ENCODE measurements at regions not wholly inside any gene's neighbourhood (a gene's known extent, or its start where the extent isn't known, plus 50 kb on each side); places are given as distances from the start of the nearest gene placed in this dataset.

DNA sequence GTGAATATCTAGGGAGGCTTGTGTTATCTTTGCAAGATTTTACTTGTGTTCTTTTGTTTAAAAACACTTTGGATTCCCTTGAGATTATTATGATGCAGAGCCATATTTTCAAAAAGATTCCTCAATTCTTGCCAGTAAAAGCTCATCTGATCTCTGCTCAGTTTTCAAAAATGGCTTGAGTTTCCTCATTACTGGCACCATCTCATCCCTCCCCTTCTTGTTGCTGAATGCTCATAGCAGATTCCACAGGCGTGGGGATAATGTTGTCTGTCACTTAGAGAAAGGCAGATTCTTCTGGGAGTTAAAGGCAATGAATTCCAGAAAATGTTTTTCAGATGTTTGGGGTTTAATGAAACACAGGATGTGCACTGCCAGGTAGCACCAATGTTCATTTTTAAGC, 170.4 kb upstream of the TANK start:
- DNase-seq (ENCODE audit: low spot score) (no peak), ATAC-seq (no peak)
- H4K20me1 ChIP-seq (replicated peaks; ENCODE audit: insufficient read depth) = no peaks in the 10 kb centered on the region
- Mint-ChIP-seq H3K9me3 (peaks cover 6% of the 10 kb centered on the region; the same call in 2 of the 3 replicates), H3K4me1 (peaks cover 8% of the 10 kb centered on the region), H3K36me3 (ENCODE audit: low read depth) (peaks cover 4% of the 10 kb centered on the region; the same call in 2 of the 3 replicates), H3K4me3 (no peak overlapping the region), H3K27ac (no peak overlapping the region; the same call in 1 of the 2 replicates), H3K27me3 (ENCODE audit: insufficient read depth, low read depth, poor library complexity) (peaks cover 3% of the 10 kb centered on the region)
- no peaks in the 10 kb centered on the region for H3K79me2 ChIP-seq (replicated peaks; ENCODE audit: insufficient read depth)
- no peak overlapping the region for H3K4me2 ChIP-seq
- no peaks in the 10 kb centered on the region for H3F3A ChIP-seq (replicated peaks; ENCODE audit: low read depth)
- TF ChIP-seq, protein P1, sequence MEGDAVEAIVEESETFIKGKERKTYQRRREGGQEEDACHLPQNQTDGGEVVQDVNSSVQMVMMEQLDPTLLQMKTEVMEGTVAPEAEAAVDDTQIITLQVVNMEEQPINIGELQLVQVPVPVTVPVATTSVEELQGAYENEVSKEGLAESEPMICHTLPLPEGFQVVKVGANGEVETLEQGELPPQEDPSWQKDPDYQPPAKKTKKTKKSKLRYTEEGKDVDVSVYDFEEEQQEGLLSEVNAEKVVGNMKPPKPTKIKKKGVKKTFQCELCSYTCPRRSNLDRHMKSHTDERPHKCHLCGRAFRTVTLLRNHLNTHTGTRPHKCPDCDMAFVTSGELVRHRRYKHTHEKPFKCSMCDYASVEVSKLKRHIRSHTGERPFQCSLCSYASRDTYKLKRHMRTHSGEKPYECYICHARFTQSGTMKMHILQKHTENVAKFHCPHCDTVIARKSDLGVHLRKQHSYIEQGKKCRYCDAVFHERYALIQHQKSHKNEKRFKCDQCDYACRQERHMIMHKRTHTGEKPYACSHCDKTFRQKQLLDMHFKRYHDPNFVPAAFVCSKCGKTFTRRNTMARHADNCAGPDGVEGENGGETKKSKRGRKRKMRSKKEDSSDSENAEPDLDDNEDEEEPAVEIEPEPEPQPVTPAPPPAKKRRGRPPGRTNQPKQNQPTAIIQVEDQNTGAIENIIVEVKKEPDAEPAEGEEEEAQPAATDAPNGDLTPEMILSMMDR (conservative IDR thresholded peaks at IDR 0.05; ENCODE audit: low read depth in 2 of 2) = no peak
- TF ChIP-seq CREB1 (CRISPR knock-in tag; IDR thresholded peaks at IDR 0.05; ENCODE audit: low read depth) (no peak), JUNB (IDR thresholded peaks at IDR 0.05; ENCODE audit: unreplicated experiment) (no peak), POLR2AphosphoS5 (IDR thresholded peaks at IDR 0.05; ENCODE audit: low read depth) (no peak), REST (IDR thresholded peaks at IDR 0.05; ENCODE audit: unreplicated experiment) (no peak), NANOG (IDR thresholded peaks at IDR 0.05; ENCODE audit: borderline replicate concordance) (no peak), ZNF114 (CRISPR knock-in tag; IDR thresholded peaks at IDR 0.05) (no peak), EZH2 (IDR thresholded peaks at IDR 0.05; ENCODE audit: low read depth, unreplicated experiment) (no peak), ZNF331 (CRISPR knock-in tag; IDR thresholded peaks at IDR 0.05; ENCODE audit: low read depth) (no peak), EZH2phosphoT487 (IDR thresholded peaks at IDR 0.05; ENCODE audit: unreplicated experiment) (no peak), STAT1 (IDR thresholded peaks at IDR 0.05; ENCODE audit: unreplicated experiment) (no peak)
- TF ChIP-seq, protein P2, sequence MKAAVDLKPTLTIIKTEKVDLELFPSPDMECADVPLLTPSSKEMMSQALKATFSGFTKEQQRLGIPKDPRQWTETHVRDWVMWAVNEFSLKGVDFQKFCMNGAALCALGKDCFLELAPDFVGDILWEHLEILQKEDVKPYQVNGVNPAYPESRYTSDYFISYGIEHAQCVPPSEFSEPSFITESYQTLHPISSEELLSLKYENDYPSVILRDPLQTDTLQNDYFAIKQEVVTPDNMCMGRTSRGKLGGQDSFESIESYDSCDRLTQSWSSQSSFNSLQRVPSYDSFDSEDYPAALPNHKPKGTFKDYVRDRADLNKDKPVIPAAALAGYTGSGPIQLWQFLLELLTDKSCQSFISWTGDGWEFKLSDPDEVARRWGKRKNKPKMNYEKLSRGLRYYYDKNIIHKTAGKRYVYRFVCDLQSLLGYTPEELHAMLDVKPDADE (IDR thresholded peaks at IDR 0.05) = no peak
- TF ChIP-seq, protein P3, sequence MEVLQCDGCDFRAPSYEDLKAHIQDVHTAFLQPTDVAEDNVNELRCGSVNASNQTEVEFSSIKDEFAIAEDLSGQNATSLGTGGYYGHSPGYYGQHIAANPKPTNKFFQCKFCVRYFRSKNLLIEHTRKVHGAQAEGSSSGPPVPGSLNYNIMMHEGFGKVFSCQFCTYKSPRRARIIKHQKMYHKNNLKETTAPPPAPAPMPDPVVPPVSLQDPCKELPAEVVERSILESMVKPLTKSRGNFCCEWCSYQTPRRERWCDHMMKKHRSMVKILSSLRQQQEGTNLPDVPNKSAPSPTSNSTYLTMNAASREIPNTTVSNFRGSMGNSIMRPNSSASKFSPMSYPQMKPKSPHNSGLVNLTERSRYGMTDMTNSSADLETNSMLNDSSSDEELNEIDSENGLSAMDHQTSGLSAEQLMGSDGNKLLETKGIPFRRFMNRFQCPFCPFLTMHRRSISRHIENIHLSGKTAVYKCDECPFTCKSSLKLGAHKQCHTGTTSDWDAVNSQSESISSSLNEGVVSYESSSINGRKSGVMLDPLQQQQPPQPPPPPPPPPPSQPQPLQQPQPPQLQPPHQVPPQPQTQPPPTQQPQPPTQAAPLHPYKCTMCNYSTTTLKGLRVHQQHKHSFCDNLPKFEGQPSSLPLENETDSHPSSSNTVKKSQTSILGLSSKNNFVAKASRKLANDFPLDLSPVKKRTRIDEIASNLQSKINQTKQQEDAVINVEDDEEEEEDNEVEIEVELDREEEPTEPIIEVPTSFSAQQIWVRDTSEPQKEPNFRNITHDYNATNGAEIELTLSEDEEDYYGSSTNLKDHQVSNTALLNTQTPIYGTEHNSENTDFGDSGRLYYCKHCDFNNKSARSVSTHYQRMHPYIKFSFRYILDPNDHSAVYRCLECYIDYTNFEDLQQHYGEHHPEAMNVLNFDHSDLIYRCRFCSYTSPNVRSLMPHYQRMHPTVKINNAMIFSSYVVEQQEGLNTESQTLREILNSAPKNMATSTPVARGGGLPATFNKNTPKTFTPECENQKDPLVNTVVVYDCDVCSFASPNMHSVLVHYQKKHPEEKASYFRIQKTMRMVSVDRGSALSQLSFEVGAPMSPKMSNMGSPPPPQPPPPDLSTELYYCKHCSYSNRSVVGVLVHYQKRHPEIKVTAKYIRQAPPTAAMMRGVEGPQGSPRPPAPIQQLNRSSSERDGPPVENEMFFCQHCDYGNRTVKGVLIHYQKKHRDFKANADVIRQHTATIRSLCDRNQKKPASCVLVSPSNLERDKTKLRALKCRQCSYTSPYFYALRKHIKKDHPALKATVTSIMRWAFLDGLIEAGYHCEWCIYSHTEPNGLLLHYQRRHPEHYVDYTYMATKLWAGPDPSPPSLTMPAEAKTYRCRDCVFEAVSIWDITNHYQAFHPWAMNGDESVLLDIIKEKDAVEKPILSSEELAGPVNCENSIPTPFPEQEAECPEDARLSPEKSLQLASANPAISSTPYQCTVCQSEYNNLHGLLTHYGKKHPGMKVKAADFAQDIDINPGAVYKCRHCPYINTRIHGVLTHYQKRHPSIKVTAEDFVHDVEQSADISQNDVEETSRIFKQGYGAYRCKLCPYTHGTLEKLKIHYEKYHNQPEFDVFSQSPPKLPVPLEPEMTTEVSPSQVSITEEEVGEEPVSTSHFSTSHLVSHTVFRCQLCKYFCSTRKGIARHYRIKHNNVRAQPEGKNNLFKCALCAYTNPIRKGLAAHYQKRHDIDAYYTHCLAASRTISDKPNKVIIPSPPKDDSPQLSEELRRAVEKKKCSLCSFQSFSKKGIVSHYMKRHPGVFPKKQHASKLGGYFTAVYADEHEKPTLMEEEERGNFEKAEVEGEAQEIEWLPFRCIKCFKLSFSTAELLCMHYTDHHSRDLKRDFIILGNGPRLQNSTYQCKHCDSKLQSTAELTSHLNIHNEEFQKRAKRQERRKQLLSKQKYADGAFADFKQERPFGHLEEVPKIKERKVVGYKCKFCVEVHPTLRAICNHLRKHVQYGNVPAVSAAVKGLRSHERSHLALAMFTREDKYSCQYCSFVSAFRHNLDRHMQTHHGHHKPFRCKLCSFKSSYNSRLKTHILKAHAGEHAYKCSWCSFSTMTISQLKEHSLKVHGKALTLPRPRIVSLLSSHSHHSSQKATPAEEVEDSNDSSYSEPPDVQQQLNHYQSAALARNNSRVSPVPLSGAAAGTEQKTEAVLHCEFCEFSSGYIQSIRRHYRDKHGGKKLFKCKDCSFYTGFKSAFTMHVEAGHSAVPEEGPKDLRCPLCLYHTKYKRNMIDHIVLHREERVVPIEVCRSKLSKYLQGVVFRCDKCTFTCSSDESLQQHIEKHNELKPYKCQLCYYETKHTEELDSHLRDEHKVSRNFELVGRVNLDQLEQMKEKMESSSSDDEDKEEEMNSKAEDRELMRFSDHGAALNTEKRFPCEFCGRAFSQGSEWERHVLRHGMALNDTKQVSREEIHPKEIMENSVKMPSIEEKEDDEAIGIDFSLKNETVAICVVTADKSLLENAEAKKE (CRISPR knock-in tag; IDR thresholded peaks at IDR 0.05) = no peak
- H2AFZ ChIP-seq = no peak overlapping the region
- no peaks in the 10 kb centered on the region for H3K36me3 ChIP-seq (ENCODE audit: insufficient read depth)
- no peaks in the 10 kb centered on the region for H3K9me2 ChIP-seq (ENCODE audit: insufficient read depth)
- H3K27ac ChIP-seq (ENCODE audit: low read depth) = no peak overlapping the region
- peaks cover 7% of the 10 kb centered on the region; the same call in 1 of the 2 replicates for H3K4me1 ChIP-seq (ENCODE audit: insufficient read depth)
- no peaks in the 10 kb centered on the region for H3K27me3 ChIP-seq (ENCODE audit: insufficient read depth)
- H3K4me3 ChIP-seq = no peak overlapping the region
